Neural progenitor cell (in vitro differentiated cells): ENCODE measurements at regions not wholly inside any gene's neighbourhood (a gene's known extent, or its start where the extent isn't known, plus 50 kb on each side); places are given as distances from the start of the nearest gene placed in this dataset.

ENCODE experiments used
- DNase-seq: peaks from one replicate; pipeline ENCODE4 v3.0.0-alpha.2; 2016; ENCODE audit warnings: low spot score
- H2AFZ ChIP-seq: fragments of 200-600 bp; sonication (generic); replicated peaks from 2 replicates; pipeline ENCODE4 v1.6.1; 2016; ENCODE audit warnings: antibody characterized with exemption
- H3F3A ChIP-seq: fragments of 200-600 bp; sonication (generic); 2 replicates; pipeline ENCODE4 v1.6.1; 2016; ENCODE audit warnings: antibody characterized with exemption, low read depth
- H3K27ac ChIP-seq: fragments of 200-600 bp; sonication (generic); 2 replicates; pipeline ENCODE4 v1.5.1; 2016; ENCODE audit warnings: mild to moderate bottlenecking
- H3K27me3 ChIP-seq: fragments of 200-600 bp; sonication (generic); 2 replicates; pipeline ENCODE4 v1.6.1; 2016; ENCODE audit warnings: mild to moderate bottlenecking, moderate library complexity
- H3K36me3 ChIP-seq: fragments of 200-600 bp; sonication (generic); 2 replicates; pipeline ENCODE4 v1.5.1; 2016
- H3K4me1 ChIP-seq: fragments of 200-600 bp; sonication (generic); 2 replicates; pipeline ENCODE4 v1.6.1; 2016; ENCODE audit warnings: mixed run types
- H3K4me2 ChIP-seq: fragments of 200-600 bp; sonication (generic); 2 replicates; pipeline ENCODE4 v1.6.1; 2016
- H3K4me3 ChIP-seq: fragments of 200-600 bp; sonication (generic); 2 replicates; pipeline ENCODE4 v1.5.1; 2016
- H3K79me2 ChIP-seq: fragments of 200-600 bp; sonication (generic); 2 replicates; pipeline ENCODE4 v1.6.1; 2016; ENCODE audit warnings: low read depth
- H3K9ac ChIP-seq: fragments of 200-600 bp; sonication (generic); 2 replicates; pipeline ENCODE4 v1.6.1; 2016
- H3K9me3 ChIP-seq: fragments of 200-600 bp; sonication (generic); 2 replicates; pipeline ENCODE4 v1.5.1; 2016; ENCODE audit warnings: low read depth
- H4K20me1 ChIP-seq: fragments of 200-600 bp; sonication (generic); 2 replicates; pipeline ENCODE4 v1.6.1; 2016; ENCODE audit warnings: low read depth
- H3K27ac Mint-ChIP-seq: 3 replicates; pipeline ENCODE4 v1.8.0; 2021; ENCODE audit warnings: mixed read lengths
- H3K27me3 Mint-ChIP-seq: 2 replicates; pipeline ENCODE4 v1.8.0; 2022; ENCODE audit warnings: low read depth, mild to moderate bottlenecking, inconsistent platforms, moderate library complexity, mixed read lengths; ENCODE audit not compliant: insufficient read depth
- H3K36me3 Mint-ChIP-seq: 3 replicates; pipeline ENCODE4 v1.8.0; 2021; ENCODE audit warnings: mixed read lengths
- H3K4me1 Mint-ChIP-seq: 3 replicates; pipeline ENCODE4 v1.8.0; 2021; ENCODE audit warnings: mixed read lengths
- H3K4me3 Mint-ChIP-seq: 3 replicates; pipeline ENCODE4 v1.8.0; 2021; ENCODE audit warnings: mild to moderate bottlenecking, moderate library complexity, mixed read lengths
- H3K9me3 Mint-ChIP-seq: 3 replicates; pipeline ENCODE4 v1.8.0; 2020; ENCODE audit warnings: mixed read lengths
- CTCF ChIP-seq: fragments of 200-600 bp; sonication (generic); IDR thresholded peaks from 2 replicates; pipeline ENCODE4 v1.5.1; 2017; ENCODE audit warnings: antibody characterized with exemption, mild to moderate bottlenecking
- EZH2 ChIP-seq: fragments of 200-600 bp; sonication (generic); IDR thresholded peaks from 2 replicates; pipeline ENCODE4 v1.6.1; 2017; ENCODE audit warnings: antibody characterized with exemption, mild to moderate bottlenecking, moderate library complexity
- EZH2phosphoT487 ChIP-seq: fragments of 200-600 bp; sonication (generic); IDR thresholded peaks from 2 replicates; pipeline ENCODE4 v1.6.1; 2017; ENCODE audit warnings: antibody characterized with exemption

- no peak overlapping the region for H3K27ac ChIP-seq
- Mint-ChIP-seq H3K27ac (no peak overlapping the region), H3K4me3 (no peak overlapping the region), H3K9me3 (no peaks in the 10 kb centered on the region), H3K27me3 (peaks cover 8% of the 10 kb centered on the region), H3K36me3 (no peaks in the 10 kb centered on the region), H3K4me1 (peaks cover 6% of the 10 kb centered on the region)
- H2AFZ ChIP-seq = no peak overlapping the region
- H3F3A ChIP-seq = no peaks in the 10 kb centered on the region
- no peaks in the 10 kb centered on the region for H3K36me3 ChIP-seq
- H3K4me2 ChIP-seq = no peak overlapping the region
- no peaks in the 10 kb centered on the region for H3K79me2 ChIP-seq
- H3K4me1 ChIP-seq = no peaks in the 10 kb centered on the region
- no peaks in the 10 kb centered on the region for H3K27me3 ChIP-seq
- no peak overlapping the region for H3K9ac ChIP-seq
- no peaks in the 10 kb centered on the region for H3K9me3 ChIP-seq
- H3K4me3 ChIP-seq = no peak overlapping the region
- TF ChIP-seq CTCF = no peak
- TF ChIP-seq EZH2phosphoT487 = no peak
- no peak for TF ChIP-seq EZH2
- H4K20me1 ChIP-seq = no peaks in the 10 kb centered on the region
- DNase-seq = no peak
Observed at GRCh38 chr2:217038001-217038400, 178.1 kb upstream of the TNP1 start.

- H3K4me3 ChIP-seq = no peak overlapping the region
- H2AFZ ChIP-seq = no peak overlapping the region
- no peak overlapping the region for H3K4me3 Mint-ChIP-seq
- H3K36me3 ChIP-seq = no peaks in the 10 kb centered on the region
- peaks cover 6% of the 10 kb centered on the region for H3K4me1 Mint-ChIP-seq
- no peaks in the 10 kb centered on the region for H4K20me1 ChIP-seq
- H3K9me3 Mint-ChIP-seq = no peaks in the 10 kb centered on the region
- H3K27ac Mint-ChIP-seq = no peak overlapping the region
- no peaks in the 10 kb centered on the region for H3F3A ChIP-seq
- no peak overlapping the region for H3K4me2 ChIP-seq
- H3K9ac ChIP-seq = no peak overlapping the region
- no peak overlapping the region for H3K27ac ChIP-seq
- no peaks in the 10 kb centered on the region for H3K9me3 ChIP-seq
- H3K27me3 ChIP-seq = no peaks in the 10 kb centered on the region
- H3K27me3 Mint-ChIP-seq = peaks cover 8% of the 10 kb centered on the region
- no peaks in the 10 kb centered on the region for H3K4me1 ChIP-seq
- no peaks in the 10 kb centered on the region for H3K36me3 Mint-ChIP-seq
- no peaks in the 10 kb centered on the region for H3K79me2 ChIP-seq
- TF ChIP-seq CTCF = no peak
- TF ChIP-seq EZH2 = no peak
- TF ChIP-seq EZH2phosphoT487 = no peak
- DNase-seq = no peak
Observed at GRCh38 chr2:217037353-217037752, 177.5 kb upstream of the TNP1 start.

- H3F3A ChIP-seq = no peaks in the 10 kb centered on the region
- Mint-ChIP-seq H3K4me1 (peaks cover 6% of the 10 kb centered on the region), H3K9me3 (no peaks in the 10 kb centered on the region), H3K27ac (no peak overlapping the region), H3K27me3 (peaks cover 6% of the 10 kb centered on the region), H3K4me3 (no peak overlapping the region), H3K36me3 (no peaks in the 10 kb centered on the region)
- no peaks in the 10 kb centered on the region for H3K36me3 ChIP-seq
- DNase-seq = no peak
- H3K79me2 ChIP-seq = no peaks in the 10 kb centered on the region
- H2AFZ ChIP-seq = no peak overlapping the region
- TF ChIP-seq EZH2phosphoT487 = no peak
- no peak for TF ChIP-seq EZH2
- no peak for TF ChIP-seq CTCF
- no peak overlapping the region for H3K9ac ChIP-seq
- H3K4me3 ChIP-seq = no peak overlapping the region
- no peaks in the 10 kb centered on the region for H4K20me1 ChIP-seq
- H3K4me1 ChIP-seq = no peaks in the 10 kb centered on the region
- no peak overlapping the region for H3K27ac ChIP-seq
- no peaks in the 10 kb centered on the region for H3K9me3 ChIP-seq
- no peak overlapping the region for H3K4me2 ChIP-seq
- H3K27me3 ChIP-seq = no peaks in the 10 kb centered on the region
Observed at GRCh38 chr2:217035967-217036366, 176.1 kb upstream of the TNP1 start.

GRCh38 chr2:217033186-217033585, 173.3 kb upstream of the TNP1 start:
- no peak overlapping the region for H3K9ac ChIP-seq
- H2AFZ ChIP-seq = no peak overlapping the region
- H3K4me3 ChIP-seq = no peak overlapping the region
- H3K36me3 Mint-ChIP-seq = no peaks in the 10 kb centered on the region
- no peak for TF ChIP-seq CTCF
- no peak for TF ChIP-seq EZH2phosphoT487
- TF ChIP-seq EZH2 = no peak
- no peak for DNase-seq
- H3K9me3 ChIP-seq = no peaks in the 10 kb centered on the region
- H3F3A ChIP-seq = no peaks in the 10 kb centered on the region
- peaks cover 6% of the 10 kb centered on the region for H3K27me3 Mint-ChIP-seq
- H3K36me3 ChIP-seq = no peaks in the 10 kb centered on the region
- no peak overlapping the region for H3K4me3 Mint-ChIP-seq
- H3K27ac ChIP-seq = no peak overlapping the region
- H3K27me3 ChIP-seq = no peaks in the 10 kb centered on the region
- no peak overlapping the region for H3K27ac Mint-ChIP-seq
- no peaks in the 10 kb centered on the region for H3K9me3 Mint-ChIP-seq
- peaks cover 6% of the 10 kb centered on the region for H3K4me1 Mint-ChIP-seq
- H3K79me2 ChIP-seq = no peaks in the 10 kb centered on the region
- no peaks in the 10 kb centered on the region for H3K4me1 ChIP-seq
- no peaks in the 10 kb centered on the region for H4K20me1 ChIP-seq
- no peak overlapping the region for H3K4me2 ChIP-seq
